HG02642 (cell line): ENCODE measurements at regions not wholly inside any gene's neighbourhood (a gene's known extent, or its start where the extent isn't known, plus 50 kb on each side); places are given as distances from the start of the nearest gene placed in this dataset.

ENCODE experiments used
- ATAC-seq: cut with Tn5 transposase; IDR thresholded peaks from one replicate; pipeline ENCODE4 v1.9.1; 2021; ENCODE audit warnings: mild to moderate bottlenecking; ENCODE audit not compliant: unreplicated experiment, poor library complexity

DNA sequence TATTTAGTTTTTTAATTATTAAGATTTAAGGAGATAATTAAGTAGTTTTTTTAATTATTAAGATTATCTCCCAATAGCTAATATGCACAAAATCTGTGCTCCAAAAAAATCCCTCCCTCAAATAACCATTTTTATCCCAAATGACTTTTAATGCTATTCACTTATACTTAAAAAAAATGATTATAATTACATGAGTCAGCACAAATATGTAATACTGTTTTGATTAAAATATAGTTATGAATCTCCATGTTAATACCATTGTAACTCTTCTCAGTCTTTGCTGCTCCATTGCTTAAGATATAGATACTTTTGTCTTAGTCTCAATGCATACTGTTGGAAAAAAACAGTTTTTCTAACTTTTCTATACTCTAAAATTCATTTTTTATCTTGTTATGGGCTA, 1121.1 kb upstream of the ADGRL3 start:
- no peak for ATAC-seq

DNA sequence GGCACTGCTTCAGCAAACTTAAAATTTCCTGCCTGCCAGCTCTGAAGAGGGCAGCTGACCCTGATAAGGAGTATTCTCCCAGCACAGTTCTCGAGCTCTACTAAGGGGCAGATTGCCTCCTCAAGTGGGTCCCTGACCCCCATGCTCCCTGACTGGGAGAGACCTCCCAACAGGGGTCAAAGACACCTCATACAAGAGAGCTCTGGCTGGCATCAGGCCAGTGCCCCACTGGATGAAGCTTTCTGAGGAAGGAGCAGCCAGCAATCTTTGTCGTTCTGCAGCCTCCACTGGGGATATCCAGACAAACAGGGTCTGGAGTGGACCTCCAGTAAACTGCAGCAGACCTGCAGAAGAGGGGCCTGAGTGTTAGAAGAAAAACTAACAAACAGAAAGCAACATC, 1118.3 kb upstream of the ADGRL3 start:
- ATAC-seq: no peak

DNA sequence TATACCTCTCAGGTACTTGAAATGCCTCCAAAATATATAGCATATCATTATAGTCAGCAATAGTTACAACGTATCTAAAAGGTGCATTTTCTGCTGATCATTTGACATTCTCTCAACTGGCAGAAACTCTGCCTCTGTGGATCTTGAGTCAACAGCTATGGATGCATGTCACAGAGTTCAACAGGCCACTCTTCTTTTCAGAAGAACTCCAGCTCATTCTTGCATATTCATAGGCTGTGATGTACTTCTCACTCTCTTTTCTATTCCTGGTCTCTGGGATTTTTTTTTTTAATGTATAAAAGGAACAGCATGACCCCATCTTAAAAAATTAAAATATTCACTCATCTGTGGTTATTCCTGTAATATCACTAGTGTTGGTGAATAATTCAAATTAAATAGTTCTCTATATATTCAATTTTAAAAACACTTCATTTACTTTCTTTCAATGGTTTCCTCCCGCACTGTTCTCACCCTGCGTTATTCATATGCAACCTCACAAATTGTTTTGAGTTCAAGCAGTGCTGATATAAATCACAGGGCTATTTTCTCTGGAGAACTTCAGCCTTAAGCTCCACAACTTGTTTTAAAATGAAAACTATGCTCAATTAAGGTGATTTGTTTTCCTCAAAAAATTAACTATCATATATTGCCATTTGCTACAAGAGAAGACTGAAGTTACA, 1111.2 kb upstream of the ADGRL3 start:
- ATAC-seq: no peak

DNA sequence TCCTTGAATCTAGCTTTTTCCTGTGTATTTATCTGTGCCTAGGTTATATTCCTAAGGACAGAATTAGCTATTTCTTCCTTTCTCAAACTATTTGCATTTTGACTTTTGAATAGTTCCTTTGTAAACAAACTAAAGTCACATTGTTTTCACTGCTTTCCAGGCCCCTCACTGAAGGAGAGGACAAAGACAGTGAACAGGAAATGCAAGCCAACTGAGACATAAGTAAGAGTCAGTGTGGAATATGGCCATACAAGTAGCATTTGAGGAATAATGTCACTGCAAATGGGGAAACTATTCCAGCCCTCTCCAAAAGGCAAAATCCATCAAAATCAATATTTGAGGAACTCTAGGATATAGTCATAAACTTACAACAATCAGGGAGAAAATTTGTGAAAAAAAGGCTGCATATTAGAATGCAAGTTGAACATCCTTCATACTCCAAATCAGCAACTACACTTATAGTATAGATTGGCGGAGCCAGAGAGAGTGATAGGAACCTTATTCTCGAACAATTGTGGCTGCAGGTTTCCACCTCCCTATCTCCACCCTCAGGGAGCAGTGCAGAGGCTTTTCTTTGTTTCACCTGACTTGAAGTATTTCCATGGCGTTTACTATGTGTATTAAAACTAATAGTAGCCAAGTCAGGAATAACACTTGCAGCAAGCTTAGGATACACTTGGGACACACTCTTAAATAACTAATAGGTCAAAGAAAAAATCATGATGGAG, 1110.4 kb upstream of the ADGRL3 start:
- no peak for ATAC-seq

DNA sequence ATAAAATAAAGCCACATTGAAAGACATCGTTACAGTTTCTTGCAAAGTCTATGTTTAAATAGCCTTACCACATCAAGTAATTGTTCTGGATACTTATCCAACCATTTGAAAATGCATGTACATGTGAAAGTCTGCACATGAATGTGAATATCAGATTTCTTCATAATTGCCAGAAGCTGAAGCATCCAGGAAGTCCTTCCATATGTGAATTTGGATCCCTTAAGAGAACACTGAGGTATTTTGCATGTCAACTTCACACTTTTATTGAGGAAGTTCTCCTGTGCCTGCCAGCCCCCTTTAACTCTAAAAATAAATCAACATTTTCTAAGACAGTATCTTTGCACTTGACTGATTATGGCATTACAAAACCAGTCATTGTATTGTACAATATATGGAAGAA, 1103.5 kb upstream of the ADGRL3 start:
- no peak for ATAC-seq

DNA sequence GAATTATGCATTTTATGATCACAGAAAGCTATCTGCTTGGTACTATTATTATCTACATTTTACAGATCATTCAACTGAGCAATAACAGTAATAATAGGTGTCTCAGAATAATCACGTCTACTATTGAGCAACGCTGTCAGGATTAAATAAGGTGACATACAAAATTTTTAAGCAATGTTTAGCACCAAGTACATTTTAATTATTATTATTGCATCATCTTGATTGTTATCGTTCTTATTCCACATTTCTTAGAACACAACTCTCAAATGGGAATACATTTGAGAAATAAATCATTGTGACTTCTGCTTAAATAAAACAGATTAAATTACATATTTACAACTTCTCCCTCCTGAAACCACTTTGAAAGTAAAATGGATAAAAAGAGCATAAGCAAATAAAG, 1083.5 kb upstream of the ADGRL3 start:
- ATAC-seq: no peak

DNA sequence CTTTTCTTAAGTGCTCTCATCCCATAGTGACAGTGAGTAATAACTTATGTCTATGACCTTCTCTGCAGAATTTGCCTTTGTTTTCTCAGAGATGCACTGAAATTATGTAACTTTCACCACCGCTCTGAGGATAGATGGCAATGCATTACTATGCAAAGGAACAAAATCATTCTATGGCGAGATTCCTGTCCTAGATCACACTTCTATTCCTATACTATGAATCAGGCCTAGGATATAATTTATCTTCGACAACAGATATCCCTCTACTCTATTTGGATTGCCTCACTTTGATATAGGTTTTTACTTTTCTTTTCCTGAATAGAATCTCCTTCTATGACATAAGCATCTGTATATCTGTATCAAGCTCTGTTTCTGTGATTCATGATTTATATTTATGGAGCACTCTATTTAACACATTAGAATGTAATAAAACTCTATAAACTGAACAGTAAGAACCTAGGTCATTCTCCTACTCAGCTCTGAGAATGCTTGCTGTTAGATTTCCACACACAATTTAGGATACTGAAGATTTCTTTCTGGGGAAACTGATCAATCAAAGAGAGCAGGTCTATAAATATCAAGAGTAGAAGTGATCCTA, 1082.3 kb upstream of the ADGRL3 start:
- ATAC-seq: no peak

DNA sequence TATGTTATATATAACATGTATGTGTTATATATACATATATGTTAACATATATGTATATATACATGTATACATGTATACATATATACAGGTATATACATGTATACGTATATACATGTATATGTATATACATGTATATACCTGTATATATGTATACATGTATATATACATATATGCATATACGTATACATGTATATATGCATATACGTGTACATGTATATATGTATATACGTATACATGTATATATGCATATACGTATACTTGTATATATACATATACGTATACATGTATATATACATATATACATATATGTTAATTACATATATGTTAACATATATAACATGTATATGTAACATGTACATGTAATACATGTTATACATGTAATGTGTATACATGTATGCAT, 1077.3 kb upstream of the ADGRL3 start:
- no peak for ATAC-seq

DNA sequence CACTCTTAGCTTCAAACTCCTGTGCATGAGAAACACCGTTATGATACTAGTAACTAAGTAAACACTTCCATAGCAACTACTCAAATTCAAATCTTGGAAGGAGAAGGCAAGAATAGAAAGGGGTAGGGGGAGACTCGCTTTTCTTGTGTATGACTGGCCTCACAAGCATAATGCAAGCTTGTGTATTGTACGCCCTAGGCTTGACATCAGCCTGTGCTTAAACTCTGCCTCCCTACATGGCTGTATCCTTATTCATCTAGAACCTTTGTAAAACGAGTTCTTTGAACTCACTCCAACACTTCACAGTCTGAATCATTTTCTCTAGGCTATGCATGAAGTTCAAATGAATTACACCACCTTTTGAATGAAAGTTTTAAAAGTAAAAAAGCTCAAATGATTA, 1071.2 kb upstream of the ADGRL3 start:
- ATAC-seq: no peak

DNA sequence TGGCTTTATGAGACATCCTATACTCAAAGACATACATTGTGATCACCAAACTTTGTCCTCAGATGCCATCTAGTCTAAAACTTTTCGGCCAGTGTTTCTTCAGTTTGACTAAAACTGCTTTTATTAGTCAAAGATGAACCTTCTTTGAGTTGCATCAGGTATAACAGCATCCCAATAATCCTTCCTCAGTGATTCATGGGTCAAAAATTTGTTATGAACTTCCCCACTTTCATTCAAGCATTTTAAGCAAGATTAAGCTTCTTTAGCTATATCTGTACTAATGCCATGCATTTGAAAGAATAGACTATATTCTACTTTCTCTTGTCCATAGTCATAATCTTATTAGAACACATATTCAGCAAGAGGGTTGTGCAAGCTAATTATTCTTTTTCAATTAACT, 1070.4 kb upstream of the ADGRL3 start:
- no peak for ATAC-seq

DNA sequence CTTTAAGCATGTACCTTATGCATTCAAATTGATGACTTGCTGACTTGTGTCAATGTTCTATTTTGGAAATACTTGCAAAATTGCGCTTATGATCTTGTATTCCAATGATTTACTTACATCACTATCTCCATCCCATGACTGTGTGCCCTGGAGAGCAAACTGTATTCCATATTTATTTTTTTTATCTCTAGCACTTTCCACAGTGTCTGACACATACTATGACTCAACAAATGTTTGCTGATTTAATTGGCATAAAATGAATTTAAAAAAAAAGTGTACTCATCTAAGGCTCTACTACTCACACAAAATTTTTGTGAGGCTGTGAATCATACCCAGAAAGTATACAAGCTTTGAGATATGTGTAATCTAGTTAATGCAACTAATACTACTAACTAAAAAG, 1066.8 kb upstream of the ADGRL3 start:
- ATAC-seq: no peak

DNA sequence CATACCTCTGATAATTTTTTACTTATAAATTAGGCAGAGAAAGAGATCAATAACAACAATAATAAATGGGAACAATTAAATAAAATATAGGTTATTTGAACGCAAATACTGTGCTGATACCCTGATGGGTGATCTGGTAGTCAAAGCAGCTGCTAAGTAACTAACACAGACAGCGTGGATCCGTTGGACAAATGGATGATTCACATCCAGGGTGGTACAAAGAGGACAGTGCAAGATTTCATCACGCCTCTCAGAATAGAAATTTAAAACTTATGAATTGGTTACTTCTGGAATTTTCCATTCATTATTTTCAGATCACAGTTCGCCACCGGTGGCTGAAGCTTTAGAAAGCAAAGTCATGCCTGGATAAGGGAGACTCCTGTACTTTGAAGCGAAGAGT, 1066.0 kb upstream of the ADGRL3 start:
- ATAC-seq: no peak

DNA sequence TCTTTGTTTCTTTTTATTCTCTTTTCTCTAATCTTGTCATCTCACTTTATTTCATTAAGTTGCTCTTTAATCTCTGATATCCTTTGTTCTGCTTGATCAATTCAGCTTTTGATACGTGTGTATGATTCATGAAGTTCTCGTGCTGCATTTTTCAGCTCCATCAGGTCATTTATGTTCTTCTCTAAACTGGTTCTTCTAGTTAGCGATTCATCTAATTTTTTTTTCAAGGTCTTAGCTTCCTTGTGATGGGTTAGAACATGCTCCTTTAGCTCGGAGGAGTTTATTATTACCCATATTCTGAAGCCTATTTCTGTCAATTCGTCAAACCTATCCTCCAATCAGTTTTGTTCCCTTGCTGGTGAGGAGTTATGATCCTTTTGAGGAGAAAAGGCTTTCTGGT, 1045.0 kb upstream of the ADGRL3 start:
- no peak for ATAC-seq

DNA sequence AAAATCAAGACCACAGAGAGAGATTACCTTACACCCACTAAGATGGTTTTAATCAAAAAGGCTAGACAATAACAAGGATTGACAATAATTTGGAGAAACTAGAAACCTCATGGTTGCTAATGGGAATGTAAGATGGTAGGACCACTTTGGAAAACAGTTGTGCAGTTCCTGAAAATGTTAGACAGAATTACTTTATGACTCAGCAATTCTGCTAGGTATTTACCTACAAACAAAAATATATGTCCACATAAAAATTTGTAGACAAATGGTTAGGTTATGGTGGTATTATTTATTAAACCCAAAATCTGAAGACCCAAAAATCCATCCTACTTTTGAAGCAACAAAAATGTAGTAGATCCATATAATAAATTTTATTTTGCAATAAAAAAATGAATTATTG, 1027.0 kb upstream of the ADGRL3 start:
- no peak for ATAC-seq

DNA sequence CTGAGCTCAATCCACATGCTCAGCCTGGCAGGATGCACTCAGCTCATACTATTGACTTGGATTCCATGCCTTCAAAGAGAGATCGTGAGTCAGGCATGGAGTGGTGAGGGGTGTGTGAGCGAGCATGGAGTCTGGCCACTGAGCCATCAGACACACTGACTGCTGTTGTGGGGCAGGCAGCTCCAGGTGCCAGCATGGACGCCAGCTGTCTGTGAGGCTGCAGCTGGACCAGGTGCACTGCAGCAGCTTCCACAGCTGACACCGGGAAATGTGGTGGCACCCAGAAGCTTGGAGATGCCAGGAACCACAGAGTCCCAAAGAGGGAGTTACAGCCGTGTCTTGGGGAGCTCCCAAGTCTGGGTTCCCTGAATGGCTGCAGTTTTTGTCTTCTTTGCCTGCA, 1026.4 kb upstream of the ADGRL3 start:
- ATAC-seq: no peak

DNA sequence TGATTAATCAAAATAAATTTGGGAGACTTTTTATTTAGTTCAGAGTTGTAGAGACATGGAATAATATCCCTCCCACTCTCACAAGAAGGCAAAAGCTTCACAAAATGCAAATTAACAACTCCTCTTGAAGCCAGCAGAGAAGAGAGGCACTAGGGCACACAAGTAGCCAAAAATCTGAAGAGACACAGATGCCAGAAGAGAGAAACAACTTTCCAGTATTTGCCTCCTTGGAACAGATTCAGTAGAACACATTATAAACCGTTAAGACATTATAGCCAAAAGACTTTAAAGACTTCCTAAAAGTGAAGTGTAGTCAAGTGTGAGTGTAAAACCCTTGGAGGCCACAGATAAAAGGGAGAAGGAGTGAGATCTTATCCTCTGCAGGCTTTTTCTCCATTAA, 1024.9 kb upstream of the ADGRL3 start:
- no peak for ATAC-seq

DNA sequence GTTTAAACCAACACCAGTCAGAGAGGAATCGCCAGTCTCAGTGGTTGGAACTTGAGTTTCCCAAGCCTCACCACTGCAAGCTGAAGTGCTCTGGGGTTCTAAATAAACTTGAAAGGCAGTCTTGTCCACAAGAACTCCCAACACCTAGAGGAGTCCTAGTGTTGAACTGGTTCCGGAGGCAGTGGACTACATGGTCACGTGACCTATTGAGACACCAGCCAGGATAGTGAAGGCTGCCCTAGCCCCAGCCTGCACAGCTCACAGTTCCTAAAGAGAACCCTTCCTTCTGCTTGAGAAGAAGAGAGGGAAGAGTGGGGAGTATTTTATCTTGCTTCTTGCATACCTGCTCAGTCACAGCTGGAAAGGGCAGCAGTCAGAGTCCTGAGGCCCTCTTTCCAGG, 1012.7 kb upstream of the ADGRL3 start:
- ATAC-seq: no peak

DNA sequence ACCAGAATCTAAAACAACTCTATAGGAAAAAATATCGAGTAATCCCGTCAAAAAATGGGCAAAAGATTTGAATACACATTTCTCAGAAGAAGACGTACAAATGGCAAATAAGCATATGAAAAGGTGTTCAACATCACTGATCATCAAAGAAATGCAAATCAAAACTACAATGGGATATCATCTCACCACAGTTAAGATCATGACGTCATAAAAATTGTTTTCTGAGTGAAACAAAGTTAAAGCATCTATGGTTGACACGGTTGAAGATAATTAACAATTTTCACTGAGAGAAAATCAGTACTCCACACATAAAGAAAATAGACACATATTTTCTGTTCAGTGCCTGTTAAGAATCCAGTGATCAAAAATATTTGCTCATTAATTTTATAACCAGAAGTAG, 1010.8 kb upstream of the ADGRL3 start:
- ATAC-seq: no peak

DNA sequence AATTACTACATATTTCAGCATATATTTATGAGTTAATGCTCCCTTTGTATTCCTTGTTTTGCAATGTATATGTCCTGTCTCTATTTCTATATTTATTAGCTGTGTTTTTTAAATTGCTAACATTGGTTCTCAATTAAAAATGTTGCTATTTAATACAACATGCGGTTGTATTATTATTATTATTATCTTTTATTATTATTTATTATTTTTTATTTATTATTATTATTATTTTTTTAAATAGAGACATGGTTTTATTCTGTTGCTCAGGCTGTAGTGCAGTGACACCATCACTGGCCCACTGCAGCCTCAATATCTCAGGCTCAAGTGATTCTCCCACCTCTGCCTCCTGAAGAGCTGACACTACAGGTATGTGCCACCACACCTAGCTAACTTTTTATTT, 1005.9 kb upstream of the ADGRL3 start:
- no peak for ATAC-seq

DNA sequence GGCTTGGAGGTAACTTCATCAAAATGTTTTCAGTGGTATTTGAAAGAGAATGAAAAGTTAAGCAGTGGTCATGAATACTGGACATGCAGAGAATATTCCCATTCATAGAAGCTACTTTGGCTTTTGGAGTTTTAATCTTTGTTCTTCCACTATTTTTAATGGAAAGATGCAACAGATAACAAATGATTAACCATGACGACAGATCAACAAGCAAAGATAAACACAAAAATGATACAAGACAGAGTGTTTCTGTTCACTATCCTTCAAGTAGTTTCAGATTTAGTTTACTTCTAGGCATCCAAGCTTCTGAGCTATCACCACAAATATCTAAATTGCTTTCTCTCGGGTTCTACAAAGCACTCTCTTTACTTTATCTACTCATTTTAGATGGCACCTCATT, 1004.9 kb upstream of the ADGRL3 start:
- no peak for ATAC-seq

DNA sequence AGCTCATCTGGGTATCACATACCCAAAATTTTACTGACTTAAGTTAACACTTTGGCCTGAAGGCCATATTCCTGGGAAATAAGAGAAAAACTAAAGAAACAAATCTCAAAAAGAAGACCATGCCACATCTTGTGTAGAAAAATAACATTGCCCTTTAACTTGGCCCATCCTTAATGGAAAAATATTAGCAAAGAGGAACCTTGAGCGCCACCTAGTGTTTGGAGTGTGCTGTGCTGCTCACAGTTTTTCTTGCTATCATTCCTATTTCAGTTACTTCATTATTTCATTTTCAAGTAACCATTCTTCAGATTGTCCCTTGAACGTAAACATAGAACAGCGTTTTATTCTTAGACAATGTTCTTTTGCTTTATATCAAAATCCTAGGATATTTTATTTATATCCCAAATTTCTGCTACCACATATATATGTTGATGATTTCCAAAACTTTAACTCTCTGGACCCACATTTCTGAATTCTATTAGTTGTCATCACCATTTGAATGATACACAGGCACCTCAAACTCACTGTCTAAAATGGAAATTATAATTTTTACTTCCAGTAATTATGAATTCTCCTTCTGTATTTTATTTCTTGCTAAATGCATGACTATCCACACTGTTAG, 999.0 kb upstream of the ADGRL3 start:
- peak; percentile 88 for ATAC-seq
